ENCODE measurements at regions not wholly inside any gene's neighbourhood (a gene's known extent, or its start where the extent isn't known, plus 50 kb on each side); places are given as distances from the start of the nearest gene placed in this dataset.
"Not testable (repeated sequence)": the region's sequence is repeated elsewhere in the genome, so short reads cannot be mapped to it uniquely, and the experiment has no call there.

DNA sequence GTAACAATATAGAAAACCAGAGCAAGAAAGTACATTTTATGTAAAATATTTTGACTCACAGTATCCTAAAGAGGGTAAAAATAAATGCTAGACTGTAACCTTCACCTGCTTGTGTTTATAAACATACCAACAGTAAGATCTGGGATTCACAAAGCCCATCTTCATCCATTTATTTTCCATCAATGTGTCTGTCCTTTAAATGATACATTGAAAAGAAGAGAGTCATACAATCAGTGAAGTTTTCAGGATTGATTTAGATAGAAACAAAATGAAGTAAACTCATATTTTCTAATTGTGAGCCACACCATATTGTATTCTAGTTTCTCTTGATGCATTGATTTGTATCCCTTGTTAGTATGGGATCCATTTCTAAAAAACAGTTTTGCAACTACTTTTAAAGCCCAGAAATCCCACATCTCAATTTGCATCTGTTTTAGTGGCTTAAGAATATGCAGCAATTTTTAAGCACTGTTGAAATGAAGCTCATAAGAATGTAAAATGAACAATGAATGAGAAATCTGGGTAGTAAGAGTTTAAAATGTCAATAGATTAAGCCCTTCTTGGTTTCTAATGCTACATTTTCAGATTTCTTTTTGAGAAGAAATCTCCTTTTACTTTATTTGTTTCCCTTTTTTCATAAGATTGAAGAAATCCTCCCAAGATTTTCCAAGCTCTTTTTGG lies 548.1 kb upstream of the ADGRL2 start:
- in situ Hi-C loops (cut with MboI; ENCODE audit: low pct_unique_long_range_greater_than_20kb, low sequenced_read_pairs, unreplicated experiment) = no loop called here
- TF ChIP-seq, protein P1, sequence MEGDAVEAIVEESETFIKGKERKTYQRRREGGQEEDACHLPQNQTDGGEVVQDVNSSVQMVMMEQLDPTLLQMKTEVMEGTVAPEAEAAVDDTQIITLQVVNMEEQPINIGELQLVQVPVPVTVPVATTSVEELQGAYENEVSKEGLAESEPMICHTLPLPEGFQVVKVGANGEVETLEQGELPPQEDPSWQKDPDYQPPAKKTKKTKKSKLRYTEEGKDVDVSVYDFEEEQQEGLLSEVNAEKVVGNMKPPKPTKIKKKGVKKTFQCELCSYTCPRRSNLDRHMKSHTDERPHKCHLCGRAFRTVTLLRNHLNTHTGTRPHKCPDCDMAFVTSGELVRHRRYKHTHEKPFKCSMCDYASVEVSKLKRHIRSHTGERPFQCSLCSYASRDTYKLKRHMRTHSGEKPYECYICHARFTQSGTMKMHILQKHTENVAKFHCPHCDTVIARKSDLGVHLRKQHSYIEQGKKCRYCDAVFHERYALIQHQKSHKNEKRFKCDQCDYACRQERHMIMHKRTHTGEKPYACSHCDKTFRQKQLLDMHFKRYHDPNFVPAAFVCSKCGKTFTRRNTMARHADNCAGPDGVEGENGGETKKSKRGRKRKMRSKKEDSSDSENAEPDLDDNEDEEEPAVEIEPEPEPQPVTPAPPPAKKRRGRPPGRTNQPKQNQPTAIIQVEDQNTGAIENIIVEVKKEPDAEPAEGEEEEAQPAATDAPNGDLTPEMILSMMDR (IDR thresholded peaks at IDR 0.05; ENCODE audit: extremely low read depth, insufficient read depth, missing control alignments) = no peak
- no peak for DNase-seq (ENCODE audit: low spot score)

DNA sequence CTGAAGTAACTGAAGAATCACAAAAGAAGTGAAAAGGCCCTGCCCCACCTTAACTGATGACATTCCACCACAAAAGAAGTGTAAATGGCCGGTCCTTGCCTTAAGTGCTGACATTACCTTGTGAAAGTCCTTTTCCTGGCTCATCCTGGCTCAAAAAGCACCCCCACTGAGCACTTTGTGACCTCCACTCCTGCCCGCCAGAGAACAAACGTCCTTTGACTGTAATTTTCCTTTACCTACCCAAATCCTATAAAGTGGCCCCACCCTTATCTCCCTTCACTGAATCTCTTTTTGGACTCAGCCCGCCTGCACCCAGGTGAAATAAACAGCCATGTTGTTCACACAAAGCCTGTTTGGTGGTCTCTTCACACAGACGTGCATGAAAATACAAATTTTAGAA lies 549.9 kb upstream of the ADGRL2 start:
- DNase-seq (ENCODE audit: low spot score); in situ Hi-C loops (cut with MboI; ENCODE audit: low pct_unique_long_range_greater_than_20kb, low sequenced_read_pairs, unreplicated experiment): not testable (repeated sequence)

DNA sequence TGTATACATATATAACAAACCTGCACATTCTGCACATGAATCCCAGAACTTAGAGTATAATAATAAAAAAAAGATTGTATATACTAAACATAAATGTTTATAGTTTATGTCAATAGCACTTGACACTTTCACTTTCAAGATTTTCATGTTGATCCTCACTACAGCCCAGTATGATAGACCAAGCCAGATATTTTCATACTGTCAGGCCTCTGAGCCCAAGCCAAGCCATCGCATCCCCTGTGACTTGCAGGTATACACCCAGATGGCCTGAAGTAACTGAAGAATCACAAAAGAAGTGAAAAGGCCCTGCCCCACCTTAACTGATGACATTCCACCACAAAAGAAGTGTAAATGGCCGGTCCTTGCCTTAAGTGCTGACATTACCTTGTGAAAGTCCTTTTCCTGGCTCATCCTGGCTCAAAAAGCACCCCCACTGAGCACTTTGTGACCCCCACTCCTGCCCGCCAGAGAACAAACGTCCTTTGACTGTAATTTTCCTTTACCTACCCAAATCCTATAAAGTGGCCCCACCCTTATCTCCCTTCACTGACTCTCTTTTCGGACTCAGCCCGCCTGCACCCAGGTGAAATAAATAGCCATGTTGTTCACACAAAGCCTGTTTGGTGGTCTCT lies 555.5 kb upstream of the ADGRL2 start:
- in situ Hi-C loops (cut with MboI; ENCODE audit: low pct_unique_long_range_greater_than_20kb, low sequenced_read_pairs, unreplicated experiment); DNase-seq (ENCODE audit: low spot score): not testable (repeated sequence)

DNA sequence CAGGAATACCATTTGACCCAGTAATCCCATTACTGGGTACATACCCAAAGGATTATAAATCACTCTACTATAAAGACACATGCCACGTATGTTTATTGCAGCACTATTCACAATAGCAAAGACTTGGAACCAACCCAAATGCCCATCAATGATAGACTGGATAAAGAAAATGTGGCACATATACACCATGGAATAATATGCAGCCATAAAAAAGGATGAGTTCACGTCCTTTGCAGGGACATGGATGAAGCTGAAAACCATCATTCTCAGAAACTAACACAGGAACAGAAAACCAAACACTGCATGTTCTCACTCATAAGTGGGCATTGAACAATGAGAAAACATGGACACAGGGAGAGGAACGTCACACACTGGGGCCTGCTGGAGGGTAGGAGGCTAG lies 556.1 kb upstream of the ADGRL2 start:
- DNase-seq (ENCODE audit: low spot score); in situ Hi-C loops (cut with MboI; ENCODE audit: low pct_unique_long_range_greater_than_20kb, low sequenced_read_pairs, unreplicated experiment): not testable (repeated sequence)

DNA sequence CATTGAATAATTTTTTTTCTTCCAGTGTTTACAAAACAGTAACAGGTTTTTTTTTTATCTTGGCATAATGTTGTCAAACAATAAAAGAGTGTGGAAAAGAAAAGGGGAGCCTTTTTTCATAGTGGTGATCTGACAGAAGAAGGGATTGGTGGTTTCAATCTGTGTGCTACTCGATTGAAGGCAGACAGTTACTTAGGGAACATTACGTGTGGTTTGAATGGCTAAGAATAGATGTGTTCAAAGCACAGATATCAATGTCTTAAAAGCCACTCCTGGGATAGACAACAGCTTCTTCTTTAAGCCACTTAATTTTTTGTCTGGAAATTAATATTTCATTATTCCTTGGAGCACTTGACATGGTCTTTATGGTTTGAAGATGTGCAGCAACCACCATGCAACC lies 558.6 kb upstream of the ADGRL2 start:
- TF ChIP-seq, protein P1 (IDR thresholded peaks at IDR 0.05; ENCODE audit: extremely low read depth, insufficient read depth, missing control alignments) = no peak
- DNase-seq (ENCODE audit: low spot score) = no peak
- in situ Hi-C loops (cut with MboI; ENCODE audit: low pct_unique_long_range_greater_than_20kb, low sequenced_read_pairs, unreplicated experiment) = no loop called here

DNA sequence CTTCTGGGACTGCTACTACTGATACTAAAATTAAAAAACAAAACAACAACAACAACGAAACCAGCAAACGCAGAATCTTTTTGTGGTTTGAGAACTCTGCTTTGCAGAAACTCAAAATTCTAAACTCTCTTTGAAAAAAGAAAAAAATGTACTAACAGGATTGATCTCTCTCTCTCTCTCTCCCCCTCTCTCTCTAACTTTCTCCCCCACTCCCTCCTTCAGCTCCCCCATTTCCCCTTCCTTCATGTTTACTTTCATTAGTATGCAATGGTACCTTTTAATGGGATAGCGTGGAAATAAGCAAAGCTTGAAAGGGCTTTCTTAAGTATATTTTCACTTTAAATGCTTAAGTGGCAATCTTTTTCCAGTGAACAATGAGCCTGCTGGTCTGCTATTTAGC lies 562.6 kb upstream of the ADGRL2 start:
- DNase-seq (ENCODE audit: low spot score) = no peak
- in situ Hi-C loops (cut with MboI; ENCODE audit: low pct_unique_long_range_greater_than_20kb, low sequenced_read_pairs, unreplicated experiment) = no loop called here
- TF ChIP-seq, protein P1 (IDR thresholded peaks at IDR 0.05; ENCODE audit: extremely low read depth, insufficient read depth, missing control alignments) = no peak

DNA sequence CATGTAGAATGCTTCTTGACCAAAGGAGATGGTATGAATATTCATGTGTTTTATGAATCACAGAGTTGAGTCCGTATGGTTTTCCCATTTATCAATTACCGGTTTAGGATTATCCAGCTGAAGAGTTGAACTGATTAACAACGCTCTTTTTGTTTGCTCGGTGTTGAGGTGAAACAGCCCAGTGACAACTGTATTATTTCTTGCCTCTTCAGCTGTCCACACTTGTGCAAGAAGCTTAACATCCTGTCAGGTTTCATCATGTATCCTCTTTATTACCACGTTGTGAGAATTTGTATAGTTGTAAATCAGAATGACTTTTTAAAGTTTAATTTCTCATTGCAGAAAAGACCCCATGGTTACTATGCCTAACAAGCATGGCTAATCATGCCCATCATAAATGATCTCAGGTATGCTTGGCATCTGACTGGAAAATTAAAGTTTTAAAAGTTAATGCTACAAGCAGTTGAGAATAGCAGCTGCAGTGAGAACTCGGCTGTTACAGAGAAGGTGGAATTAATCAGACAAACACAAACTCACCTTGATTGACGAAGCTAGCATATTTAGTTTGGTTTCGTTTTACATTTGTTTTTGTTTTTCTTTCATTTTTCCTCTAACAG lies 563.2 kb upstream of the ADGRL2 start:
- in situ Hi-C loops (cut with MboI; ENCODE audit: low pct_unique_long_range_greater_than_20kb, low sequenced_read_pairs, unreplicated experiment) = no loop called here
- TF ChIP-seq, protein P1 (IDR thresholded peaks at IDR 0.05; ENCODE audit: extremely low read depth, insufficient read depth, missing control alignments) = no peak
- DNase-seq (ENCODE audit: low spot score) = no peak

DNA sequence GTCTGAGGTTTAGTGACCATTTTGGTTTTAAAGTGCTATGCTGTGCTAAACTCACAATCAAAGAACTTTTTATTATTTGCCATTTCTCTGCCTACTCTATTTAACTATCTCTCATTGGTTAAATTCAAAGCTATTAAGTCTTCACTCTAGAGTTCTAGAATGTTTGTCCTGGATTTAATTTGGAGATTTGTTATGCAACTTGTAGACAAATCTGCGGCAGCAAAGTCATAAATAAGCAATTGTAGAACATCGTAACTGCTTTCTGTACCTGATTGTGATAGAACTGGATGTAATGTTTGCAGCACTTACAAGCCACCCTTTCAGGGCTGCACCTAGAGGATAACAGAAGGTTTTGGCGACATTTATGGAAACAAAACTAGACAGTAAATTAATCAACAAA lies 566.5 kb upstream of the ADGRL2 start:
- in situ Hi-C loops (cut with MboI; ENCODE audit: low pct_unique_long_range_greater_than_20kb, low sequenced_read_pairs, unreplicated experiment) = no loop called here
- TF ChIP-seq, protein P1 (IDR thresholded peaks at IDR 0.05; ENCODE audit: extremely low read depth, insufficient read depth, missing control alignments) = no peak
- no peak for DNase-seq (ENCODE audit: low spot score)

All from GM13977 (cell line).